ENCODE measurements at regions not wholly inside any gene's neighbourhood (a gene's known extent, or its start where the extent isn't known, plus 50 kb on each side); places are given as distances from the start of the nearest gene placed in this dataset.

- Histone ChIP-seq H3K27me3 (no peaks in the 10 kb centered on the region), H3K4me3 (ENCODE audit: low read depth in 1 of 2, low read length in 1 of 2) (no peak overlapping the region)
- no peak for TF ChIP-seq CTCF (IDR thresholded peaks at IDR 0.05)
These were observed 202.7 kb downstream of the CLIC5 start for GRCh38 chr6:45812922-45813321.

GRCh38 chr6:45808917-45809316, 206.7 kb downstream of the CLIC5 start:
- Histone ChIP-seq H3K27ac (no peak overlapping the region), H3K4me1 (ENCODE audit: control insufficient read depth in 1 of 2, insufficient read depth in 1 of 2, low read depth in 1 of 2, low read length in 1 of 2) (no peaks in the 10 kb centered on the region), H3K4me3 (ENCODE audit: low read depth in 1 of 2, low read length in 1 of 2) (no peak overlapping the region), H3K9me3 (no peaks in the 10 kb centered on the region), H3K27me3 (no peaks in the 10 kb centered on the region), H3K36me3 (no peaks in the 10 kb centered on the region)
- no peak for TF ChIP-seq CTCF (IDR thresholded peaks at IDR 0.05)

More at GRCh38 chr6:45812922-45813321, 202.7 kb downstream of the CLIC5 start:
- H3K4me1 ChIP-seq (ENCODE audit: control insufficient read depth in 1 of 2, insufficient read depth in 1 of 2, low read depth in 1 of 2, low read length in 1 of 2) = no peaks in the 10 kb centered on the region
- no peaks in the 10 kb centered on the region for H3K36me3 ChIP-seq
- H3K9me3 ChIP-seq = no peaks in the 10 kb centered on the region
- H3K27ac ChIP-seq = no peak overlapping the region

GRCh38 chr6:45808042-45808645, 207.5 kb downstream of the CLIC5 start:
- no peak overlapping the region for H3K27ac ChIP-seq
- no peaks in the 10 kb centered on the region for H3K36me3 ChIP-seq
- TF ChIP-seq CTCF (IDR thresholded peaks at IDR 0.05) = no peak
- H3K27me3 ChIP-seq = no peaks in the 10 kb centered on the region
- no peaks in the 10 kb centered on the region for H3K9me3 ChIP-seq
- H3K4me1 ChIP-seq (ENCODE audit: control insufficient read depth in 1 of 2, insufficient read depth in 1 of 2, low read depth in 1 of 2, low read length in 1 of 2) = no peaks in the 10 kb centered on the region
- H3K4me3 ChIP-seq (ENCODE audit: low read depth in 1 of 2, low read length in 1 of 2) = no peak overlapping the region

- H3K4me3 ChIP-seq (ENCODE audit: low read depth in 1 of 2, low read length in 1 of 2) = no peak overlapping the region
- no peaks in the 10 kb centered on the region for H3K36me3 ChIP-seq
- H3K27ac ChIP-seq = no peak overlapping the region
- no peak for TF ChIP-seq CTCF (IDR thresholded peaks at IDR 0.05)
- no peaks in the 10 kb centered on the region for H3K4me1 ChIP-seq (ENCODE audit: control insufficient read depth in 1 of 2, insufficient read depth in 1 of 2, low read depth in 1 of 2, low read length in 1 of 2)
- H3K27me3 ChIP-seq = no peaks in the 10 kb centered on the region
- no peaks in the 10 kb centered on the region for H3K9me3 ChIP-seq
These were observed 208.2 kb downstream of the CLIC5 start for GRCh38 chr6:45807311-45808041.

GRCh38 chr6:45806172-45806571, 209.5 kb downstream of the CLIC5 start:
- TF ChIP-seq CTCF (IDR thresholded peaks at IDR 0.05) = no peak
- no peak overlapping the region for H3K27ac ChIP-seq
- H3K36me3 ChIP-seq = no peaks in the 10 kb centered on the region
- no peak overlapping the region for H3K4me3 ChIP-seq (ENCODE audit: low read depth in 1 of 2, low read length in 1 of 2)
- no peaks in the 10 kb centered on the region for H3K4me1 ChIP-seq (ENCODE audit: control insufficient read depth in 1 of 2, insufficient read depth in 1 of 2, low read depth in 1 of 2, low read length in 1 of 2)
- H3K27me3 ChIP-seq = no peaks in the 10 kb centered on the region
- no peaks in the 10 kb centered on the region for H3K9me3 ChIP-seq
